BE2C (cell line): ENCODE measurements at regions not wholly inside any gene's neighbourhood (a gene's known extent, or its start where the extent isn't known, plus 50 kb on each side); places are given as distances from the start of the nearest gene placed in this dataset.

Experiments used
- DNase-seq: peaks from one replicate; pipeline ENCODE4 v3.0.0-alpha.2; 2020
- H3K27me3 ChIP-seq: fragments of 250-450 bp; sonication (Bioruptor Pico); 2 replicates; pipeline ENCODE4 v1.5.1; 2020; ENCODE audit warnings: mild to moderate bottlenecking
- H3K36me3 ChIP-seq: fragments of 250-450 bp; sonication (Bioruptor Pico); 2 replicates; pipeline ENCODE4 v1.5.1; 2020; ENCODE audit warnings: mild to moderate bottlenecking
- H3K4me1 ChIP-seq: fragments of 250-450 bp; sonication (Bioruptor Pico); 2 replicates; pipeline ENCODE4 v1.5.1; 2020
- H3K4me3 ChIP-seq: 2 replicates; pipeline ENCODE4 v1.5.1; 2011; ENCODE audit warnings: low read depth, low read length
- H3K9me3 ChIP-seq: fragments of 250-450 bp; sonication (Bioruptor Pico); 2 replicates; pipeline ENCODE4 v1.5.1; 2020
- TF ChIP-seq, protein P1 (sequence below): IDR thresholded peaks from 2 replicates; pipeline ENCODE4 v1.5.1; 2012; ENCODE audit warnings: mild to moderate bottlenecking, low read depth, low read length

DNA sequence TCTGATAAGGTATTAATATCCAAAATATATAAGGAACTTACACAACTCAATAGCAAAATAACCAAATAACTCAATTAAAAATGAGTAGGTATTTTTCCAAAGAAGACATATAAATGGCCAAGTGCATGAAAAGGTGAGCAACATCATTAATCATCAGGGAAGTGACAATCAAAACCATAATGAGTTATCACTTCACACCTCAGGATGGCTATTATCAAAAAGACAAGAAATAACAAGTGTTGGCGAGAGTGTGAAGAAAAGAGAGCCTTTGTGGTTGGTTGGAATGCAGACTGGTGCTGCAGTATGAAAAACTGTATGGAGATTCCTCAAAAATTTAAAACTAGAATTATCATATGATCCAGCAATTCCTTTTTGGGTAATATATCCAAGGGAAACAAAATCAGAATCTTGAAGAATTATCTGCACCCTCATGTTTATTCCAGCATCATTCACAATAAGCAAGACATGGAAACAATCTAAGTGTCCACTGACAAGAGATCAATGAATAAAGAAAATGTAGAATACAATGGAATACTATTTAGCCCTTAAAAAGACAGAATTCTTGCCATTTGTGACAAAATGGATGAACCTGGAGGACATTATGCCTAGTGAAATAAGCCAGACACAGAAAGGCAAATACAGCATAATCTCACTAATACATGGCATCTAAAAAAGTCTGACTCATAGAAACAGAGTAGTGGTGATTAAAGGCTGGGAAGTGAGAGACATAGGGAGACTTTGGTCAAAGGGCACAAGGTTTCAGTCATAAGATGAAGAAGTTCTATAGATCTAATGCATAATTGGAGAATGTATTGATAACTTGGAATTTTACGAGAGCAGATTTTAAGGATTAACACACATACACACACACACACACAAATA lies 175.6 kb downstream of the FOXA2 start:
- no peaks in the 10 kb centered on the region for H3K36me3 ChIP-seq
- no peak overlapping the region for H3K4me3 ChIP-seq
- no peaks in the 10 kb centered on the region for H3K27me3 ChIP-seq
- TF ChIP-seq, protein P1, sequence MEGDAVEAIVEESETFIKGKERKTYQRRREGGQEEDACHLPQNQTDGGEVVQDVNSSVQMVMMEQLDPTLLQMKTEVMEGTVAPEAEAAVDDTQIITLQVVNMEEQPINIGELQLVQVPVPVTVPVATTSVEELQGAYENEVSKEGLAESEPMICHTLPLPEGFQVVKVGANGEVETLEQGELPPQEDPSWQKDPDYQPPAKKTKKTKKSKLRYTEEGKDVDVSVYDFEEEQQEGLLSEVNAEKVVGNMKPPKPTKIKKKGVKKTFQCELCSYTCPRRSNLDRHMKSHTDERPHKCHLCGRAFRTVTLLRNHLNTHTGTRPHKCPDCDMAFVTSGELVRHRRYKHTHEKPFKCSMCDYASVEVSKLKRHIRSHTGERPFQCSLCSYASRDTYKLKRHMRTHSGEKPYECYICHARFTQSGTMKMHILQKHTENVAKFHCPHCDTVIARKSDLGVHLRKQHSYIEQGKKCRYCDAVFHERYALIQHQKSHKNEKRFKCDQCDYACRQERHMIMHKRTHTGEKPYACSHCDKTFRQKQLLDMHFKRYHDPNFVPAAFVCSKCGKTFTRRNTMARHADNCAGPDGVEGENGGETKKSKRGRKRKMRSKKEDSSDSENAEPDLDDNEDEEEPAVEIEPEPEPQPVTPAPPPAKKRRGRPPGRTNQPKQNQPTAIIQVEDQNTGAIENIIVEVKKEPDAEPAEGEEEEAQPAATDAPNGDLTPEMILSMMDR = no peak
- no peak for DNase-seq
- H3K4me1 ChIP-seq = no peaks in the 10 kb centered on the region
- H3K9me3 ChIP-seq = no peaks in the 10 kb centered on the region; the same call in 1 of the 2 replicates

DNA sequence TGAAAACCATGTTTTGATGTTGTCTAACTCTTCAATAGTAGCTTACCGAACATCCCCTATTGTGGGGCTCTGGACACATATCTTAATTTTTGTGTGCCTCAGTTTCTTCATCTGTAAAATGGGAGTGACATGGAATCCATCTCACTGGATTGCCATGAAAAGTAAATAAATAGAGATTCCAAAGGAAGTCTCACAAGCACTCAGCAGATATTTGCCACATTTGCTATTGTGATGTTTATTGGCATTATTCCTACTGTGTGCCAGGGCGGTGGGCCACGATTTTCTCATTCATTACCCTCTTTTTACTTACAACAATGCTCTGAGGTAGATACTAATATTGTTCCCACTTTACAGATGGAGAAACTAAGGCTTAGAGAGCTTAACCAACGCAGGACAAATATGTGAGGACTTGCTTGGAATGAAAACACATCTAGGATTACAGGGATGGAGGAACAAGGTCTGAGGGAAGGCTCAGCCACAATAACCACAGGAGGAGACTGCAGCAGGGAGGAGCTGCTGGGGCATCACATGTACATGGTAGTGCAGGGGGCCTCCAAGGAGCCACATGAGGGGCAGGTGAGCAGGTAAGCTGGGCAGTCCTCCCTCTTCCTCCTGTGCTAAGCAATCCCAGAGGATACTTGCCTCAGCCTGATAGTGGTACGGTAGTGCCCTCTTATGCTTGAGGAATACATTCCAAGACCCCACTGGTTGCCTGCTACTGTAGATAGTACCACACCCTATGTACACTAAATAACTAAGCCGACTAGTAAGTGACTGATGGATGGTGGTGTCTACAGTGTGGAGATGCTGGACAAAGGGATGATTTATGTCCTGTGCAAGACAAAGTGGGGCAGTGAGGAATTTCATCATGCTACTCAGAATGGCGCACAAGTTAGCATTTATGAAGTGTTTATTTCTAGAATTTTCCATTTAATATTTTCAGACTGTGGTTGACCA lies 176.9 kb downstream of the FOXA2 start:
- no peaks in the 10 kb centered on the region for H3K9me3 ChIP-seq
- no peaks in the 10 kb centered on the region for H3K4me1 ChIP-seq
- no peak for DNase-seq
- no peaks in the 10 kb centered on the region for H3K36me3 ChIP-seq
- no peak overlapping the region for H3K4me3 ChIP-seq
- TF ChIP-seq, protein P1 = no peak
- no peaks in the 10 kb centered on the region for H3K27me3 ChIP-seq

DNA sequence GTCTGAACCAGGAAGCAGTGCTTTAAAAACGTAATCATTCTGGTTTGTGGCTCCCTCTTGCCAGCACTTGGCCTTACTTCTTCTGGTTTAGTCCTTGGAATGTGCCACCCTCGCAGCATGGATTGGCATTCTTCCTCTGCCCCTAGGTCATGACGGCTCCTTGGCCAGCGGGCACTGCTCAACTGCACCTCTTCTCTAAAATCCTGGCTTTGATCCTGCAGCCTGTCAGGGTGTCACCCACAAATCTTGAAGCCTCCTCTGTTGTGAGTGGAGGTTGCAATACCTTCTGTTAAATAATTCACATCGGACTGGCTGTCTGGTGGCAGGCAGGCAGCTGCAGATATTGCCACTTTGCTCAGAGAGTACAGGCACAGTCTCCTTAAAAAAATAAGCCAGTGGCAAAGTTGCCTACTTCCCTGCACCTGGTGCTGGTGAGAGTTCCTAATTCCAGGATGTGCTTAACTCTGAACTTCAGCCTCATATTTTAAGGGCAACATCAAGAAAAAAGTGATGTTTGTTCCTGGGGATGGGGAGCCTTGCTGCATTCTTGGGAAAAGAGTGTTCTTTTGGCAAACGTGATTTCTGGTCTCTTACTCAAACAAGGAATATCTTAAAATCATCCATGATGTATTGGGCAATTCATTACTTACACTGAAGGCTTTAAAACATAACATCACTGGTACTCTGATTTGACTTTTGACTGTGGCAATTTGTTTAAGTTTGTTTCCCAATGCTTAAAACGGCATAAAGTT lies 179.8 kb downstream of the FOXA2 start:
- H3K27me3 ChIP-seq = no peaks in the 10 kb centered on the region
- H3K4me1 ChIP-seq = no peaks in the 10 kb centered on the region
- no peaks in the 10 kb centered on the region for H3K36me3 ChIP-seq
- H3K4me3 ChIP-seq = no peak overlapping the region
- no peak for DNase-seq
- TF ChIP-seq, protein P1 = no peak
- H3K9me3 ChIP-seq = no peaks in the 10 kb centered on the region

DNA sequence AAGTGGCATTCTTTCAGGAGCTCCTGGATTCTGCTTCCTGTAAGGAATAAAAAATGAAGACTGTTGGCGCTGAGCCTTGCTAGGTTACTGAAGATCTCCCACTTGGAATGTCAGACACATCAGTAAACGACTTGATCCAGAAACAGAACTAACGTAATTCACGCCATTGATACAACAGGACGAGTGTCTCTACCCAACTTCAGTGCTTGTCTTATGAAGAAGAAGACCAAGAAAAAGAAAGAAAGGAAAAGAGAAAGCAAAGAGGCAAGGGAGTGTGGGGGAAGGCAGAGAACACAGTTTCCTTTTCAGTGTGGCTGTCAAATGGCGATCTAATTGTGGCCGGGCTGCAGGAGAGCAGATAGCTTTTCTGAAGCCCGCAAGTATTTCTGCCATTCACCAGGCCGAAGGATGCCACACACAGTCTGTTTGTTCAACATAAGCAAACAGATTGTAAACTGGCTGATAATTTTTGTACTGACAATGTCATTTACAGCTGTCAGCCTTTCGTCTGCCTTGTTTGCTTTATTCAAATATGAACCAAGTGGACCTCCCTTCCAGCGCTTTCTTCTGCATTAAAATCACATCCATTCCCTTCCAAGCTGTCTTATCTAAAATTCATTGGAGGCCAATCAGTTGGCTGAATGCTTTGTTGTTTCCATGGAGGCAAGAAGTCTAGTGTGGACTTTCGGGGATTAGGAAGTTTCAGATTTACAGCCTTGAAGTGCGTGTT lies 180.6 kb downstream of the FOXA2 start:
- Histone ChIP-seq H3K27me3 (no peaks in the 10 kb centered on the region), H3K36me3 (no peaks in the 10 kb centered on the region), H3K4me3 (no peak overlapping the region), H3K9me3 (no peaks in the 10 kb centered on the region), H3K4me1 (no peaks in the 10 kb centered on the region)
- TF ChIP-seq, protein P1 = no peak
- no peak for DNase-seq

DNA sequence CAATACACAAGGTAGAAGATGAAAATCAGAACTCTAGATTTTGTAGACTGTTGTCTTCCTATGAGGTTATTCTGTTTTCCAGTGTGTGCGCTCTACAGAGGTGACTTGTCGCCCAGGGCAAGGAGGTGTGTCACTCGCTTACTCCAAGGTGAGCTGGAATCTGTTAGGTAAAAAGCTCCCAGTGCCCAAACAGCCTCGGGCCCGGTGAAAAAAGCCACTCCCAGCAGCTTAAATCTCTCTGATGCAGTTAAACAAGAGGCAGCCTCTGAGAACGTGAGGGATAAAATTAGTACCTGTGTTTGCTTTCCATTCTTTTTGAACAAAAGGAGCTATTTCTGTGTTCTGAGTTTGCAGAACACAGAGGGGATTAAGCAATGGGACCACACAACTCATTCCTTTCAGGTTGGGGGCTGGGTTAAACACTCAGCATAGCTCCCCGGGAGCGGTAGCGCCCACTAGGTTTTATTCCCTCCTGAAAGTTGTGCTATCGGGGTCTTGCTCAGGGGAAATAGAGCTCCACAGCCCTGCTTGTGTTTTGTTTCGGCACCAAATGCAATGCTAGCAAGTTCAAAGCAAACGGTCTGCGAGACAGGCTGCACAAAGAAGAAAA lies 181.2 kb downstream of the FOXA2 start:
- Histone ChIP-seq H3K4me1 (no peaks in the 10 kb centered on the region), H3K27me3 (no peaks in the 10 kb centered on the region), H3K9me3 (no peaks in the 10 kb centered on the region), H3K4me3 (no peak overlapping the region), H3K36me3 (no peaks in the 10 kb centered on the region)
- DNase-seq = no peak
- TF ChIP-seq, protein P1 = no peak
